Activated T-helper 17 cell treated with anti-CD3 and anti-CD28 coated beads, Interleukin-2, amount 50 U/mL, for 72 hours (primary cell): ENCODE measurements at regions not wholly inside any gene's neighbourhood (a gene's known extent, or its start where the extent isn't known, plus 50 kb on each side); places are given as distances from the start of the nearest gene placed in this dataset.
"Not testable (repeated sequence)": the region's sequence is repeated elsewhere in the genome, so short reads cannot be mapped to it uniquely, and the experiment has no call there.

Experiments
- ATAC-seq: fragments of 150-1000 bp; cut with Tn5 transposase; replicated peaks from 2 replicates; pipeline ENCODE4 v1.10.0; 2021; ENCODE audit warnings: mild to moderate bottlenecking, moderate library complexity
- H3K27ac Mint-ChIP-seq: one replicate; pipeline ENCODE4 v1.8.0; 2022; ENCODE audit warnings: mixed read lengths
- H3K27me3 Mint-ChIP-seq: one replicate; pipeline ENCODE4 v1.8.0; 2022; ENCODE audit warnings: mixed read lengths
- H3K36me3 Mint-ChIP-seq: one replicate; pipeline ENCODE4 v1.8.0; 2022; ENCODE audit warnings: low read depth, mild to moderate bottlenecking, mixed read lengths
- H3K4me1 Mint-ChIP-seq: one replicate; pipeline ENCODE4 v1.8.0; 2022; ENCODE audit warnings: mixed read lengths
- H3K4me3 Mint-ChIP-seq: one replicate; pipeline ENCODE4 v1.8.0; 2022; ENCODE audit warnings: mild to moderate bottlenecking, mixed read lengths
- H3K9me3 Mint-ChIP-seq: one replicate; pipeline ENCODE4 v1.8.0; 2022; ENCODE audit warnings: mixed read lengths

DNA sequence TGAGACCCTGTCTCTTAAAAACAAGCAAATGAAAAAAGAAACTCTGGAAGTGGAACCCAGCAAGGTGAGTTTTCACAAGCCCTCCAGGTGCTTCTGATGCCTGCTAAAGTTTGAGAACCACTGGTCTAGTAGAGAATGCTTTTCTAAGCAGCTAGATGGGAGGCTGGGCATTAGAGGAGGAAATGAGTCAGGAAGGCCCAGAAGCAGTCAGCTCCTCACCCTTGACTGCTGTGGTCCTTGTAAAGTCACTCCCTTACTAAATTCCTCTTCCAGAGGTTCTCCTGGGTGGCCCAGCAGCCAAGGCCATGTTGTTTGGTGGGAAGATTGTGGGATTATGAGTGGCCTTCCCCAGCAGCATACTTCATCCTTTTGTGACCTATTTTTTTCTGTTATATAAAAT lies 52.0 kb upstream of the FYN start:
- Mint-ChIP-seq H3K27ac (no peak overlapping the region), H3K4me3 (no peak overlapping the region), H3K27me3 (no peaks in the 10 kb centered on the region), H3K4me1 (no peaks in the 10 kb centered on the region), H3K36me3 (no peaks in the 10 kb centered on the region), H3K9me3 (no peaks in the 10 kb centered on the region)
- ATAC-seq, result peak; percentile 63

DNA sequence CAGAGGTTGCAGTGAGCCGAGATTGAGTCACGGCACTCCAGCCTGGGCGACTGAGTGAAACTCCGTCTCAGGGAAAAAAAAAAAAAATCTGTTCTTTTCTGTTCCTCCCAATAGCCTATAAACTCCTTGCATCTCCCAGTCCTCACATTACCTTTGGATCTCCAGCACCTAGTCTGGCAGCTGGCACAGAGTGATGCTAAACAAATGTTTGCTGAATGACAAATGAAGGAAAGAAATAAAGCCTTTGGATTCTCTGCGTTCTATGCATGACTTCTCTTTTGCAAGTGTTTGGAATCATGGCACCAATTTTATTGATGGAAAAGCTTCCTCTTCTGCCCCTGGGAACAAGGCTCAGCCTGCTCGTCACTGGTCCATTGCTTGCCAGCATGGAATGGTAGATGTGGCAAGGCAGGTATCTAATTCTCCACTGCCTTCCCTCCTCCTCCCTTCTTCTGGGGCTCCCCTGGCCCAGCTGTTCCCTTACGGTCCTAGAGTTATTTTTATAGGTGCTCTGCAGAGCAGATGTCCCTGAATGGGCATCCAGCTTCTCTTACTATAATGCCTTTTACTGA lies 53.6 kb upstream of the FYN start:
- no peaks in the 10 kb centered on the region for H3K27me3 Mint-ChIP-seq
- H3K4me1 Mint-ChIP-seq, result no peaks in the 10 kb centered on the region
- peaks cover under 1% of the 10 kb centered on the region for H3K9me3 Mint-ChIP-seq
- no peak for ATAC-seq
- H3K36me3 Mint-ChIP-seq, result no peaks in the 10 kb centered on the region
- H3K27ac Mint-ChIP-seq, result no peak overlapping the region
- H3K4me3 Mint-ChIP-seq, result no peak overlapping the region

DNA sequence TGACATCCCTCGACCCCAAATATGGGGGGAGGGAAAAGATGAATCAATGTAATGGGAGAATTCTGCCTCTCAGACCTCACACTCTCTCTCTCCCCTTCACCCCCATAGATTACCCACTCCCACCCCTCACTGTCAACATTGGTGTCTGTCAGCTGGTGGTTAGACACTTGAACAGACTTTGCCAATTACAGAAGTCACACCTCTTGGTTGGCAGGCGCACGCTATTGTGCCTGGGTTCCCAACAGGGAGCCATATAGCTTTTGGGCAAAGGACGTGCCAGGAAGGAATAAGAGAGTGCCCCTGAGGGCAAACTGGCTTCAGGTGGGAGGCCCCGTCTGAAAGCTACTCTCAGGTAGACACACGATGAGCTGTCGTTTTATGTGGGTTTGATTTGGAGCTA lies 54.1 kb upstream of the FYN start:
- Mint-ChIP-seq H3K4me3 (no peak overlapping the region), H3K27ac (no peak overlapping the region), H3K4me1 (no peaks in the 10 kb centered on the region), H3K36me3 (no peaks in the 10 kb centered on the region), H3K9me3 (peaks cover 5% of the 10 kb centered on the region), H3K27me3 (no peaks in the 10 kb centered on the region)
- no peak for ATAC-seq

DNA sequence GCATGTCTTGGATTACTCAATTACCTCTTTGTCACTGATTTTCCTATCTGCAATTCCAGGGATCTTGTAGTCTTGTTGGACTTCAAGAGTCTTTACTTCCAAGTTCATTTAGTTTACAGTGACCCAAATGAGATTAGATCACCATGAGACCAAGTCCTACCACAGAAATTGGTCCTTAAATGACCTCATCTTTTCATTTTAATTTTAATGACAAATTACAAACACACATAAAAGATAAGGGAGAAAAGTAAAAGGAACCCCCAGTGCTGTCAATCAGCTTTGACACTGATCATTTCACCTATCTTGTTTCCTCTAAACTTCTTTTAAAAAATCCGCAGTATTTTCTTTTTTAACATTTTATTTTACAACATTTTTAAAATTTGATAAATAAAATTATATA lies 54.9 kb upstream of the FYN start:
- H3K4me1 Mint-ChIP-seq, result no peaks in the 10 kb centered on the region
- H3K36me3 Mint-ChIP-seq, result no peaks in the 10 kb centered on the region
- H3K27me3 Mint-ChIP-seq, result no peaks in the 10 kb centered on the region
- ATAC-seq, result no peak
- peaks cover 11% of the 10 kb centered on the region for H3K9me3 Mint-ChIP-seq
- no peak overlapping the region for H3K27ac Mint-ChIP-seq
- no peak overlapping the region for H3K4me3 Mint-ChIP-seq

DNA sequence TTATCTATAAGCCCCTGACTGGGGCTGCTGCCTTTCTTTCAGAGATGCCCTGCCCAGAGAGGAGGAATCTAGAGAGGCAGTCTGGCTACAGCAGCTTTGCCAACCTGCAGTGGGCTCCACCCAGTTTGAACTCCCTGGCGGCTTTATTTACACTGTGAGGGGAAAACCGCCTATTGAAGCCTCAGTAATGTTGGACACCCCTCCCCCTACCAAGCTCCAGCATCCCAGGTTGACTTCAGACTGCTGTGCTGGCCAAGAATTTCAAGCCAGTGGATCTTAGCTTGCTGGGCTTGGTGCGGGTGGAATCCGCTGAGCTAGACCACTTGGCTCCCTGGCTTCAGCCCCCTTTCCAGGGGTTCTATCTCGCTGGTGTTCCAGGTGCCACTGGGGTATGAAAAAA lies 61.4 kb upstream of the FYN start:
- H3K9me3 Mint-ChIP-seq, result peaks cover 11% of the 10 kb centered on the region
- ATAC-seq, H3K4me3 Mint-ChIP-seq, H3K4me1 Mint-ChIP-seq, H3K27ac Mint-ChIP-seq, H3K36me3 Mint-ChIP-seq, H3K27me3 Mint-ChIP-seq: not testable (repeated sequence)

DNA sequence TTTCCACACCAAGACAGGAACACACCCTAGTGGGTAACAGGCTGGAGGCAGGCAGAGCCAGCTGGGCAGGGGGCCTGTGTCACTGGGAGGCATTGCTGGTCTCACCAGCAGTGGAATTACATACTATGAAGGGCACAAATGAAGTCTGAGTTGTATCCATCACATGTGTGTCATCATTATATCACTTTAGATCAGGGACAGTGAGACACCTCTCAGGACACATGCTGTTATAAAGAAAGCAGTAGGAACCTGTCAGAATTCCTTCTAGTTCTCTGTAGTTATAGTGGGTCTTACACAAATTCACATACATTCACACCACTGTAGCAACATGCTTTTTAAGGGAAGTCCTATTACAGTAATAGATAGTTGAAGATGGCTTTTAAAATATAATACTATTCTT lies 63.5 kb upstream of the FYN start:
- Mint-ChIP-seq H3K27me3 (no peaks in the 10 kb centered on the region), H3K27ac (no peak overlapping the region), H3K4me3 (no peak overlapping the region), H3K9me3 (peaks cover 11% of the 10 kb centered on the region), H3K36me3 (no peaks in the 10 kb centered on the region), H3K4me1 (no peaks in the 10 kb centered on the region)
- no peak for ATAC-seq

DNA sequence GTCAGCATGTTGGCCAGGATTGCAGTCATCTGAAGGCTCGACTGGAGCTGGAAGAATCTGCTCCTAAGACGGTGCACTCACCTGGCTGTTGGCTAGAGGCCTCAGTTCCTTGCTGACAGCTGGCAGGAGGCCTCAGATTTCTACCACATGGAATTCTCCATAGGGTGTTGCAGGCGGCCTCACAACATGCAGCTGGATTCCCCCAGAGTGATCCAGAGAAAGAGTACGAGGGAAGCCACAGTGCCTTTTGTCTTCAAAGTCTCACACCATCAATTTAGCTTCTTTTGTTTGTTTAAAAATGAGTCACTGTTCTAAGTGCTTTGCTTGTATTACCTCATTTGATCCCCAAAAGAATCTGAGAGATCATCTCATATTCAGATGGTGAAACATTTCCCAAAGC lies 65.5 kb upstream of the FYN start:
- no peaks in the 10 kb centered on the region for H3K4me1 Mint-ChIP-seq
- H3K27me3 Mint-ChIP-seq, result no peaks in the 10 kb centered on the region
- no peak for ATAC-seq
- H3K9me3 Mint-ChIP-seq, result no peaks in the 10 kb centered on the region
- no peak overlapping the region for H3K4me3 Mint-ChIP-seq
- no peak overlapping the region for H3K27ac Mint-ChIP-seq
- no peaks in the 10 kb centered on the region for H3K36me3 Mint-ChIP-seq

DNA sequence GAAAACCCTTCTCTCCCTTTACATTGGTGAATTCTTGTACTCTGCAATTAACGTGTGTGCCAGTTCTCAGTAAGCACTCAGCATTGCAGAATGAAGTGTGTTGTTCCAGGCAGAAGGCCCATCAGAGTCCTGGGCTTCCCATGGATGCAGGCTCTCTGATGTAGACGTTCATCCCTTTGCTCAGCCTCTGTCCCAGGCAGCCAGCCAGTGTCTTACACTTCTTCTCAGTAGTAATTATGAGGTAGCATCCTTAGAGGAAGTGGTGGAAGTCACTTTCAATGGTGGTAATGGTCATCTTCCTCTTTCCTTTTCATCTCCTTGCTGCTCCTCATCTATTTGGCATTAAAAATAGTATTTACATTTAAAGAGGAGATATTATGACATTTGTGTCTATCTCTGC lies 66.7 kb upstream of the FYN start:
- Mint-ChIP-seq H3K9me3 (no peaks in the 10 kb centered on the region), H3K27me3 (no peaks in the 10 kb centered on the region), H3K27ac (no peak overlapping the region), H3K36me3 (no peaks in the 10 kb centered on the region), H3K4me1 (no peaks in the 10 kb centered on the region), H3K4me3 (no peak overlapping the region)
- ATAC-seq, result no peak

DNA sequence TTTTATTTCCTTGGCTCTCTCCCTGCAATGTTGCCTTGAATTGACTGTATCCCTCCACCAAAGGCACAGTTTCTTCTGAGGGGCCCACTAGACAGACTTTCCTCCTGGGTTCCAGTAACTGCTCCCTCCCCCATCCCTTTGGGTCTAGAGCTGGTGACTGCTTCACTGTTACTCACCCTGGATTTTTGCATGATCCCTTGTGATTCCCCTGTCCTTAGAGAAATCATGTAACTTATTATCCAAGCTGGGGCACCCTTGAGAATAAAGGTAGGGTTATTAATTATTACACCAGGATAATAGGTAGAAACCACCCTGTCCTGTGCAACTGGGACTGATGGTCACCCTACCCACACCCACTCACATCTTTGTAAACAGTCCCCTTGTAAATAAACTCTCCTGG lies 67.5 kb upstream of the FYN start:
- H3K4me1 Mint-ChIP-seq, result no peaks in the 10 kb centered on the region
- no peaks in the 10 kb centered on the region for H3K9me3 Mint-ChIP-seq
- no peak overlapping the region for H3K4me3 Mint-ChIP-seq
- ATAC-seq, result no peak
- no peaks in the 10 kb centered on the region for H3K36me3 Mint-ChIP-seq
- no peak overlapping the region for H3K27ac Mint-ChIP-seq
- no peaks in the 10 kb centered on the region for H3K27me3 Mint-ChIP-seq

DNA sequence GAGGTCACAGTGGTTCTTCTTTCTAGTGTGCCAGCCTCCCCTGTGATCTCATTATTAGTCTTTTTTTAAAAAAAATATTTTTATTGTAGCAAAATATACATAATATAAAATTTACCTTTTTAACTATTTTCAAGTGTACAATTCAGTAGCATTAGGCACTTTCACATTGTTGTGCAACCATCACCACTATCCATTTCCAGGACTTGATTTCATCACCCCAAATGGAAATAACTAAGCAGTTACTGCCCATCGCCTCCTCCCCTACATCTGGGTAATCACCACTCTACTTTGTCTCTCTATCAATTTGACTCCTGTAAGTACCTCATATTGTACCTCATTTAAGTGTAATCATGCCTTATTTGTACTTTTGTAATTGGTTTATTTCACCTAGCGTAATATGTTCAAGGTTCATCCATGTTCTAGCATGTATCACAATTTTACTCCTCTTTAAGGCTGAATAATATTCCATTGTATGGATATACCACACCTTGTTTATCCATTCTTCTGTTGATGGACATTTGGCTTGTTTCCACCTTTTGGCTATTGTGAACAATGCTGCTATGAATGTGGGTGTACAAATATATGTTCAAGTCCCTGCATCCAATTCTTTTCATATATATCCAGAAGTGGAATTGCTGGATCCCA lies 68.6 kb upstream of the FYN start:
- H3K27me3 Mint-ChIP-seq, result no peaks in the 10 kb centered on the region
- no peaks in the 10 kb centered on the region for H3K36me3 Mint-ChIP-seq
- H3K9me3 Mint-ChIP-seq, result no peaks in the 10 kb centered on the region

DNA sequence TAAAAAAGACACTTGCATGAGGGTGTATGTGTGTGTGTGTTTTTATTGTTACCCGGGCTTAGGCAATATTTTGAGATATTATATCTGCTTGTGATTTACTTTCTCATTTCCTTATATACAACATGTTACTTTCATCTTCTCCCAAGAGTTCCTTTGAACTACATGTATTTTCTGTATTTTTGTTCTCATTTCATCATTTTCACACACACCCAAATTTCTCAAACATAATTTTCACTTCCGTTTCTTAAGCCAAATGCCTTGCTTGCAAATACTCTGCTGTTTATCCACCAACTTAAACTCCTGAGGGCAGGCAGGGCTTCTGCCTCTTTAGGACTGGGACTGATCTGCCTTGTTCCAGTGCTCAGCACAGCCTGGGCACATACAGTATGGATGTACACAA lies 69.3 kb upstream of the FYN start:
- H3K27ac Mint-ChIP-seq, result no peak overlapping the region
- no peaks in the 10 kb centered on the region for H3K27me3 Mint-ChIP-seq

More for the DNA sequence above, 68.6 kb upstream of the FYN start:
- H3K27ac Mint-ChIP-seq, result no peak overlapping the region
- no peak for ATAC-seq
- H3K4me1 Mint-ChIP-seq, result no peaks in the 10 kb centered on the region
- no peak overlapping the region for H3K4me3 Mint-ChIP-seq

DNA sequence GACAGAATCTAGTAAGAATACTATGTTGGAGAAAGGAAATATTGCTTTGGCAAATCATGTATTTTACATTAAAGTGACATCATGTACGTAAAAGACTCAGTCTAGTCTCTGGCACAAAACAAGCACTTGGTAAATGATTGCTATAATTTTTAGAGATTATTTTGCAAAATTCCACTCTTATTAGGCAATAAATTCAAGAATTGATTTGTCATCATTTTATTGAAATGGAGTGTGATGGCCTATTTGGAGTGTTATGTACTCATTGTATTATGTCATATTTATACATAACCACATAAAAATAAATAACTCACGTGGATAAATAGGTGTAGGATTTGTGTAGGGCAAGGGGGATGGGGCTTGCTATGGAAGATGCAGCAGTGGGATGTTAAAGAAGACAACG lies 70.0 kb upstream of the FYN start:
- no peak overlapping the region for H3K27ac Mint-ChIP-seq

More for the DNA sequence above, 69.3 kb upstream of the FYN start:
- no peaks in the 10 kb centered on the region for H3K36me3 Mint-ChIP-seq
- ATAC-seq, result no peak
- no peaks in the 10 kb centered on the region for H3K4me1 Mint-ChIP-seq
- no peak overlapping the region for H3K4me3 Mint-ChIP-seq
- no peaks in the 10 kb centered on the region for H3K9me3 Mint-ChIP-seq

DNA sequence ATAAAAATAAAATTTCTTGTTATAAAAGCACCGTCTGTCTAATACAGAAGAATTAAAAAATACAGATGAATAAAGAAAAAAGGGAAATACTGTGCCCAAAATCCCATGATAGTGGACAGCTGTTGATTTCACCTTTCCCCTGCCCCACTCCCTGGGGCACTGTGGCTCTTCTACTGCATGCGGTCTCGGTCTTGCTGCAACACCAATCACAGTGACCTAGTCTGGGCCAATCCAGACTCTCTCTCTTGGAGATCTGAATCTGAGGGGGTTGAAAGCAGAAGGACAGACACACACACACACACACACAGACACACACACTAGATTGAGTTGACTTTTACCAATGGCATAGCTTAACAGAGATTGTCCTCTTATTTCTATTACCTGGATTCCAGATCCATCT lies 70.5 kb upstream of the FYN start:
- H3K27me3 Mint-ChIP-seq, result no peaks in the 10 kb centered on the region
- ATAC-seq, result no peak
- no peaks in the 10 kb centered on the region for H3K36me3 Mint-ChIP-seq
- H3K4me1 Mint-ChIP-seq, result no peaks in the 10 kb centered on the region
- H3K4me3 Mint-ChIP-seq, result no peak overlapping the region
- no peak overlapping the region for H3K27ac Mint-ChIP-seq
- no peaks in the 10 kb centered on the region for H3K9me3 Mint-ChIP-seq

More for the DNA sequence above, 70.0 kb upstream of the FYN start:
- Mint-ChIP-seq H3K4me3 (no peak overlapping the region), H3K9me3 (no peaks in the 10 kb centered on the region), H3K36me3 (no peaks in the 10 kb centered on the region), H3K4me1 (no peaks in the 10 kb centered on the region), H3K27me3 (no peaks in the 10 kb centered on the region)
- ATAC-seq, result no peak

DNA sequence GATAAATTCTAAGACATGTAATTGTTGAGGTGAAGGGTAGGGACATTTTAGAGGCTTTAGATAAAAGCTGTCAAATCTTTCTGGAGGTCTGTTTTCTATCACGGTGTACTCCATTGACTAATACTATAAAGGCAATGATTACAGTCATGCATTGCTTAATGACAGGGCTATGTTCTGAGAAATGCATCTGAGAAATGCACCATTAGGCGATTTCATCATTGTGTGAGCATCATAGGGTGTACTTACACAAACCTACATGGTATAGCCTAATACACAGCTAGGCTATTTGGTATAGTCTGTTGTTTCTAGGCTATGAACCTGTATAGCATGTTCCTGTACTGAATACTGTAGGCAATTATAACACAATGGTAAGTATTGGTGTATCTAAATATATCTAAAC lies 71.3 kb upstream of the FYN start:
- Mint-ChIP-seq H3K4me1 (no peaks in the 10 kb centered on the region), H3K27me3 (no peaks in the 10 kb centered on the region), H3K4me3 (no peak overlapping the region), H3K9me3 (no peaks in the 10 kb centered on the region), H3K27ac (no peak overlapping the region), H3K36me3 (no peaks in the 10 kb centered on the region)
- ATAC-seq, result no peak

DNA sequence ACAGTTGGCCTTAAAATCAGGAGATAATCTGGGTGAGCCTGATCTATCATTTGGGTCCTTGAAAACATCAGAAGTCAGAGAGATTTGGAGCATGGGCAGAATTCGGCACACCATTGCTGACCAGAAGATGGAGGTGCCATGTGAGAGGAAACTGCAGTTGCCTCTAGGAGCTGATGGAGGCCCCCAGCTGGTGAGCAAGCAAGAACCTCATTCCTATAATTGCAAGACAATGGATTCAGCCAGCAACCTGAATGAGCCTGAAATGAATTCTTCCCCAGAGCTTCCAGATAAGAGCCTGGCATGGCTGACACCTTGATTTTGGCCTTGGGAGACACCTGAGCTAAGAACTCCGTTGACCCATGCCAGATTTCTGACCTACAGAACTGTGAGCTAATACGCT lies 76.3 kb upstream of the FYN start:
- ATAC-seq, result no peak
- Mint-ChIP-seq H3K27ac (no peak overlapping the region), H3K4me1 (no peaks in the 10 kb centered on the region), H3K27me3 (no peaks in the 10 kb centered on the region), H3K9me3 (no peaks in the 10 kb centered on the region), H3K4me3 (no peak overlapping the region), H3K36me3 (no peaks in the 10 kb centered on the region)

DNA sequence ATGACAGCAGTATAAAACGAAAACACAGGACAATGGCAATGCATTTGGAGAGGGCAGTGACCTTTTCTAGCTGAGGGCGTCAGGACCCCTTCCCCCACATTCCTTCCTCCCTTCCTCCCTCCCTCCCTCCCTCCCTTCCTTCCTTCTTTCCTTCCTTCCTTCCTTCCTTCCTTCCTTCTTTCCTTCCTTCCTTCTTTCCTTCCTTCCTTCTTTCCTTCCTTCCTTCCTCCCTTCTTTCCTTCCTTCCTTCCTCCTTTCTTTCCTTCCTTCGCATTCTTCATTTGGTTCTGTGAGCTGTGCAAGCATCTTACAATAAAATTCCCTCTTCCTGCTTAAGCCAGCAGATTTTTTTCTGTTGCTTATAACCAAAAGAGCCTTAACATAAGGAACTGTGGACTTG lies 76.7 kb upstream of the FYN start:
- H3K9me3 Mint-ChIP-seq, H3K27me3 Mint-ChIP-seq, ATAC-seq, H3K4me3 Mint-ChIP-seq, H3K4me1 Mint-ChIP-seq, H3K36me3 Mint-ChIP-seq: not testable (repeated sequence)
- H3K27ac Mint-ChIP-seq, result peak overlapping the region; percentile 12
